Activated naive CD4-positive, alpha-beta T cell treated with anti-CD3 and anti-CD28 coated beads, Interleukin-2, amount 50 U/mL, for 24 hours (primary cell): ENCODE measurements at regions not wholly inside any gene's neighbourhood (a gene's known extent, or its start where the extent isn't known, plus 50 kb on each side); places are given as distances from the start of the nearest gene placed in this dataset.
"Not testable (repeated sequence)": the region's sequence is repeated elsewhere in the genome, so short reads cannot be mapped to it uniquely, and the experiment has no call there.

ENCODE experiments used
- H3K27ac Mint-ChIP-seq: one replicate; pipeline ENCODE4 v1.8.0; 2021; ENCODE audit warnings: mild to moderate bottlenecking, mixed read lengths
- H3K27me3 Mint-ChIP-seq: one replicate; pipeline ENCODE4 v1.8.0; 2021; ENCODE audit warnings: mixed read lengths
- H3K36me3 Mint-ChIP-seq: one replicate; pipeline ENCODE4 v1.8.0; 2021; ENCODE audit warnings: mixed read lengths
- H3K4me1 Mint-ChIP-seq: one replicate; pipeline ENCODE4 v1.8.0; 2021; ENCODE audit warnings: mixed read lengths
- H3K4me3 Mint-ChIP-seq: one replicate; pipeline ENCODE4 v1.8.0; 2021; ENCODE audit warnings: mild to moderate bottlenecking, mixed read lengths
- H3K9me3 Mint-ChIP-seq: one replicate; pipeline ENCODE4 v1.8.0; 2021; ENCODE audit warnings: mixed read lengths

DNA sequence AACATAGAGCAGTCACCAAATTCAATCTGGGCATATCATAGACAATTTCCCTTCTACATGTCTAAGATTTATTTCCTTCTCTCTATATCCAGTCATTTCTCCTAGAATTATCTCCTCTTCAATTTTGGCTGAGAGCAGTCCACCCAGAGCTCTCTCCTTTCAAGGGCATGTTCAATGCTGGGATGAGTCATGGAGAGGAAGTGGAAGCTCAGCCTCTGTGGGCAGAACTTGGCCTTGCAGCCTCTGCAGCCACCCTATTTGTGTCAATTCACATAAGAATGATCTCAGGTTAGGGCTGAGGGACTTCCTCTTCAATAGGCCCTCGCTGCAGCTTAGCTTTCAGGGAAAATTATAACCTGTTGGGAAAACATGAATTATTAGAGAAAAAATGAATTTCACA is 560.8 kb downstream of the POM121L12 start:
- no peak overlapping the region for H3K4me3 Mint-ChIP-seq

DNA sequence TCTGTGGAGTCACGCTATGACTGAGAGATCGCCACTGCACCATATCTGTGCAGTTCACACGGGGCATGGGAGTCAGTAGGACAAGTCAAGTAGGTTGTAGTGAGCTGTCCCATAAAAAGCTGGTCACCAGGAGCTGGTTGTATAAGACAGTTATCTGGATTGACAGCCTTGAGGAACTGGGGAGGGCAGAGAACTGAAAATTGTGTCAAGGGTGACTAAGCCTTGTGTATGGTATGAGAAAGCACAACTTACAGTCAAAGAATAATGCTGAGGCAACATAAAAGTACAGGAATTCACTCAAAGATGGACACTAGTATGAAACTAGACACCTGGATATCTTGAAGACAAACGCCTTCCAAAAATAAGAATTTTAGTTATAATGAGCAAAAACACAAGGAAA is 564.9 kb downstream of the POM121L12 start:
- Mint-ChIP-seq H3K36me3 (no peaks in the 10 kb centered on the region), H3K27ac (no peak overlapping the region), H3K4me3 (no peak overlapping the region), H3K9me3 (peaks cover 11% of the 10 kb centered on the region), H3K4me1 (no peaks in the 10 kb centered on the region), H3K27me3 (no peaks in the 10 kb centered on the region)

More for the DNA sequence above, 560.8 kb downstream of the POM121L12 start:
- H3K27ac Mint-ChIP-seq: no peak overlapping the region
- H3K9me3 Mint-ChIP-seq: peaks cover 11% of the 10 kb centered on the region
- no peaks in the 10 kb centered on the region for H3K27me3 Mint-ChIP-seq
- H3K36me3 Mint-ChIP-seq: no peaks in the 10 kb centered on the region
- H3K4me1 Mint-ChIP-seq: no peaks in the 10 kb centered on the region

DNA sequence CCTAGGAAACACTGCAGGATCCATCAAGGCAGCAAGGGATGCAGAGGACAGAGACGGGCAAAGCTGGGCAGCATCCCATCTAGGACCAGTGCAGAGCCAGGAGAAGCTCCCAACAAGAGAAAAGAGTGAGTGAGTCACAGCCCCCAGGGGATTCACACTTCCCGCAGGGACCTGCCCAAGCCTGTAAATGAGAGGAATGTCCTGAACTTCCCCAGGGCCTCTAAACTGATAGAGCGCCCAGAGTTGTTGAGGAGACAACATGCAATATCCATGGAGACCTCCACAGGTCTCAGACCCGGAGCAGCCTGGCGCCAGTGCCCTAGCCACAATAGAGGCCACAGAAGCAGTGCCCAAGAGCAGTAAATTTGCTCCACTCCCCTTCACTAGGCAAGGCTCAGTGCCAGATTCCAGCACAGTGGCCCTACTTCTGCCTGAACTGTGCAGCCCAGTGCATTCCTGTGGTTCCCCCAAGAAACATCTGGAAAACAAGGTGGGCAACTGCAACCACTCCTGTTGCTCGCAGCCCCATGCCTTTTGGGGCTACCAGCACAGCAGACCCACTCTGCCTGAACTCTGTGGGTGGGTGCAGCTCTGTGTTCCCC is 567.5 kb downstream of the POM121L12 start:
- no peaks in the 10 kb centered on the region for H3K27me3 Mint-ChIP-seq

DNA sequence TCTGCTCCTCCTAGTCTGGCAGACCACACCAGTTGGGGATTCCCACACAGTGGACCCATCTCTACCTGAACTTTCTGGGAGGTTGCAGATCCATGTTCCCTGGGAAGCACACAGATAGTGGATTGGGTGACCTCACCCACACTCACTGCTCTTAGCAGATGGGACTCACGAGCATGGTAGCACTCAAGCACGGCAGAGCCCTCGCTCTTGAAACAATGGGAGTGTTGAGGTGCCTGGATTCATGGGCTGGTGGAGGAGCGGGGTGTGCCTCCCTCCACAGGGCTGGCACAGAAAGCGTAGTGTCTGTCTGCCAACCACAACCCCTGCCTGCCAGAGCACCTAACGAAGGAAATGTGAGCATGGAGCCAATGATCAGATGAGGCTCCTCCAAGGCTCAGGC is 568.0 kb downstream of the POM121L12 start:
- Mint-ChIP-seq H3K4me1 (no peaks in the 10 kb centered on the region), H3K27me3 (no peaks in the 10 kb centered on the region), H3K27ac (no peak overlapping the region), H3K36me3 (no peaks in the 10 kb centered on the region), H3K9me3 (peaks cover 6% of the 10 kb centered on the region), H3K4me3 (no peak overlapping the region)

More for the DNA sequence above, 567.5 kb downstream of the POM121L12 start:
- H3K4me1 Mint-ChIP-seq: no peaks in the 10 kb centered on the region
- no peak overlapping the region for H3K27ac Mint-ChIP-seq
- peaks cover 9% of the 10 kb centered on the region for H3K9me3 Mint-ChIP-seq
- no peaks in the 10 kb centered on the region for H3K36me3 Mint-ChIP-seq
- no peak overlapping the region for H3K4me3 Mint-ChIP-seq

DNA sequence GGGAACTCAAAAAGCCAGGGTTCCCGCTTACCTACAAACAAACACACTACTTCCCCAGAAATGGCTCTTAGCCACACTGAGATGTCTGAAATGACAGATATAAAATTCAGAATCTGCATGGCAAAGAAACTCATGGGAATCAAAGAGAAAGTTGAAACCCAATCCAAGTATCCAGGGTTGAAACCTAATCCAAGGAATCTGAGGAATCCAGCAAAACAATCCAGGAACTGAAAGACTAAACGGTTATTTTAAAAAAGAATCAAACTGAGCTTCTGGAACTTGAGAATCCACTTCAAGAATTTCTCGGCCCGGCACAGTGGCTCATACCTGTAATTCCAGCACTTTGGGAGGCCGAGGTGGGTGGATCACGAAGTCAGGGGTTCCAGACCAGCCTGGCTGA is 568.8 kb downstream of the POM121L12 start:
- Mint-ChIP-seq H3K4me3 (no peak overlapping the region), H3K4me1 (no peaks in the 10 kb centered on the region), H3K27me3 (no peaks in the 10 kb centered on the region), H3K9me3 (peaks cover 7% of the 10 kb centered on the region), H3K36me3 (no peaks in the 10 kb centered on the region), H3K27ac (no peak overlapping the region)

DNA sequence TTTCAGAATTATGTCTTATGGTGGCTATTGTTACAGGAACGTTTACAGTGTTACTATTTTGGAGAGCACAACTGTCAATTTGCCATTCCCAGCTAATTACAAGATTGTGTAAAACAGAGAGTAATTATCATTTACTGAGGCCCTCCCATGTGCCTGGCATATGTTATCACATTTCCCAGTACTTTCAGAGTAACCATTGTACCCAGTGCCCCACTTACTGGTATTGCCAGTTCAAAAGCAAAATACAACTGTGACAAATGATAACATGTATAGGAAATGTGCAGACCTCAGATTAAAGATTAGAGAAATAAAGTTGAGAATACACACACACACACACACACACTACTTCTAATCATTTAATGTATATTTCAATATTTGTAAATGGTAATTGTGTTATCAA is 572.5 kb downstream of the POM121L12 start:
- H3K27ac Mint-ChIP-seq: no peak overlapping the region
- H3K4me3 Mint-ChIP-seq: no peak overlapping the region
- no peaks in the 10 kb centered on the region for H3K27me3 Mint-ChIP-seq
- H3K36me3 Mint-ChIP-seq: no peaks in the 10 kb centered on the region
- peaks cover 14% of the 10 kb centered on the region for H3K9me3 Mint-ChIP-seq
- H3K4me1 Mint-ChIP-seq: no peaks in the 10 kb centered on the region

DNA sequence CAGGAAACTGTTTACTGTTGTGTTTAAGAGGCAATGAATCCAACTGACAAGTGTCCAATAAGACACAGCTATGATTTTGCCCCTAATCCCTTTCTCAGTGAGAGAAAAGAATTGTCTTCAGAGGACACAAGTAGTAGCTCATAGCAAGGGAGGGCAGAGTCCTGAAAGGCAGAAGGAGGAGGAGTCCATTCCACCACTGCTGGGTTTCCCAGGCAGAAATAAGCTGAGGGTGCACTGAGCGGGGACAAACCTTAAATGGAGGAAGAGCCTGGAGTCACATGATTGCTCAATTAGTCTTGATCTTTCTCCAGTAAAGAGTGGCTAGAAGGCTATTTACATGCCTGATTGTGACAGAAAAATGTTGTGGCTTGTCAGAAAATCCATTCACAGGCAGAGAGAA is 573.8 kb downstream of the POM121L12 start:
- Mint-ChIP-seq H3K27ac (no peak overlapping the region), H3K4me1 (no peaks in the 10 kb centered on the region), H3K9me3 (peaks cover 19% of the 10 kb centered on the region), H3K4me3 (no peak overlapping the region), H3K27me3 (no peaks in the 10 kb centered on the region), H3K36me3 (no peaks in the 10 kb centered on the region)

DNA sequence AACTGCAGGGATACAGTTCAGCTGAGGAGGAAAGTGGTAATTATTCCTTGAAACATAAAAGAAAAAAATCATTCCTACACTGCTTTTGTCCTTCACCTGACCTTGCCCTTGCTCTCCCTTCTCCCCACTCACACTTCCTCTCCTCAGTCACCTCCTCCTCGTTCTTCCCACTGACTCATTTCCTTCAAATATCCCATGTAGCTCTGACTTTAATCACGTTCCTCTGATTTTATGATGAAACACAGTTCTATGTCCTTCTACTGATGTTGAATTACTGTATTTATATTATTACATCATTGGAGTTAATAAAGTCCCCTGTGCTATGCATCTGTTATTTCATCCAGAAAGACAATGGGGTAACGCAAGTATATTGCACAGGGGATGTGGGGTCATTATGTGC is 575.6 kb downstream of the POM121L12 start:
- Mint-ChIP-seq H3K4me1 (no peaks in the 10 kb centered on the region), H3K4me3 (no peak overlapping the region), H3K36me3 (no peaks in the 10 kb centered on the region), H3K27me3 (no peaks in the 10 kb centered on the region), H3K27ac (no peak overlapping the region), H3K9me3 (peaks cover 19% of the 10 kb centered on the region)

DNA sequence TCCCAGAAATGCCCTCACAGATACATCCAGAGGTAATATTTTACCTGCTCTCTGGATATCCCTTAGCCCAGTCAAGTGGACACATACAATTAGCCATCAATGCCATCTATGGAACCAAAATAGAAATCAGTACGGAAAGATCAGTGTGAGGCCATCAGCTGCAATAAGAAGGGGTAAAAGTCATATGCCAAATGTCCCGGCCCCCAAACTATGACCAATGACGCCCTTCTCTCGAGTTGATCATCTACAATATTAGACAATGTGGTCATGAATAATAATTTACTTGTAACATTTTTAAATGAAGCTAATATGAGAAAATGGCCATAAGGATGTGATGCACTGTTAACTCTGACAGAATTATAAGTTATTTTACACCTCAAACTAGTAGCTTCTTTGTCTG is 588.9 kb downstream of the POM121L12 start:
- peaks cover 5% of the 10 kb centered on the region for H3K9me3 Mint-ChIP-seq

DNA sequence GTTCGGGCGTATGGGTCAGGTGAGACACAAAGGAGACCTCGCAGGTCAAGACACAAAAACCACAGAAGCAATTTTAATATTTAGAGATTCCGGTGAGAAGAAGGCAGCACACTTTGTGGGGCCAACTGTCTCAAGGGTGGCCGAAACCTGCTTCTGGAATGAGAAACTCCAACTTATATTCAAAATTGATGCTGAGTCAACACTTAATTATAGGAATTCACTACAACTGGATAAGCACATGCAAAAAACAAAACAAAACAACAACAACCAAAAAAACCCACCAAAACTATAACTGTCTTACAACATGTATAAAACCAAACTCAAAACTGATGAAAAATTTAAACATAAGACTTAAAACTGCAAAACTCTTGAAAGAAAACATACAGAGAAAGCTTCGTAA is 593.3 kb downstream of the POM121L12 start:
- Mint-ChIP-seq H3K27ac (no peak overlapping the region), H3K4me3 (no peak overlapping the region), H3K27me3 (no peaks in the 10 kb centered on the region), H3K9me3 (peaks cover 5% of the 10 kb centered on the region), H3K36me3 (no peaks in the 10 kb centered on the region), H3K4me1 (no peaks in the 10 kb centered on the region)

More for the DNA sequence above, 588.9 kb downstream of the POM121L12 start:
- H3K27ac Mint-ChIP-seq: no peak overlapping the region
- no peaks in the 10 kb centered on the region for H3K27me3 Mint-ChIP-seq
- no peaks in the 10 kb centered on the region for H3K4me1 Mint-ChIP-seq
- H3K36me3 Mint-ChIP-seq: no peaks in the 10 kb centered on the region
- H3K4me3 Mint-ChIP-seq: no peak overlapping the region

DNA sequence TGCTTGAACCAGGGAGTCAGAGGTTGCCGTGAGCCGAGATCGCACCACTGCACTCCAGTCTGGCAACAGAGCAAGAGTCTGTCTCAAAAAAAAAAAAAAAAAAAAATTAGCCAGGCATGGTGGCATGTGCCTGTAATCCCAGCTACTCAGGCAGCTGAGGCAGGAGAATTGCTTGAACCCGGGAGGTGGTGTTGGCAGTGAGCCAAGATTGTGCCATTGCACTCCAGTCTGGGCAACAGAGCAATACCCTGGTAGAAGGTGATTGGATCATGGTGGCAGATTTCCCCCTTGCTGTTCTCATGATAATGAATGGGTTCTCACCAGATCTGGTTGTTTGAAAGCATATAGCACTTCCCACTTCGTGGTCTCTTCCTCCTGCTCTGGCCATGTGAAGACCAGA is 599.8 kb downstream of the POM121L12 start:
- H3K36me3 Mint-ChIP-seq, H3K27ac Mint-ChIP-seq, H3K27me3 Mint-ChIP-seq, H3K9me3 Mint-ChIP-seq, H3K4me1 Mint-ChIP-seq, H3K4me3 Mint-ChIP-seq: not testable (repeated sequence)

DNA sequence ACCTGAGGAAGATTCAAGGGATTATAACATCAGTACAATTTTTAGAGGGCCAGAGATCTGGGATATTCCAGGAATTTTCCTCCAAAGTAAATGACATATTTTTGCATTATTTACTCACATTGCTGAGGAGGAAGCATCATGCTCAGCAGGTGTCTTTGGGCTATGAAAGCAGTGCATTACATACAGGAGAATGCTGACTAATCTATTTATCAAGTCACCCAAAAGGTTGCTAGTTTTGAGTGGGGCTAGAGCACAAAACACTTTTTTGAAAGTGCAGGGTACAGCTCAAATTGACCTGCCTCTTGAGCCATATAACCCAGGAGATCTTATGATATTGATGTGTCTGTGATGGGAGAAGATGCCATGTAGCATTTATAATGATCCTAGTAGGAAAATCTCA is 603.1 kb downstream of the POM121L12 start:
- Mint-ChIP-seq H3K9me3 (peaks cover 9% of the 10 kb centered on the region), H3K36me3 (no peaks in the 10 kb centered on the region), H3K4me3 (no peak overlapping the region), H3K27ac (no peak overlapping the region), H3K27me3 (no peaks in the 10 kb centered on the region), H3K4me1 (no peaks in the 10 kb centered on the region)

DNA sequence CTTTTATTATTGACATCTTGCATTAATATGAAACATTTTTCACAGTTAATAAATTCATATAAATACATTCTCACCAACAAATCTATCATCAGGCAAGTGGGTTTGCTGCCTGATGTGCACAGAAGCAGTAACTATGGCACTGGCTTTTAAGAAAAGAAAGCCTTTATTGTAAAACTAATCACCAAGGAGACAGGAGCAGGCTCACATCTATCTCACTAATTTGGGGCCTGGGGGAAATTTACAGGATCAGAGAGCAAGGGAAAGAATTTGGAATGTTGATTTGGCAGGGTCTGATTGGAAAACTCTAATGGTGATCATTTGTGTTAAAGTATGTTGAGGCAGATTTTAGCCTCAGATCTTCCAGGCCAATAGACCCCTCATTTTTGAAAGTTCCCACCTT is 605.7 kb downstream of the POM121L12 start:
- Mint-ChIP-seq H3K27ac (no peak overlapping the region), H3K9me3 (peaks cover 14% of the 10 kb centered on the region), H3K4me1 (no peaks in the 10 kb centered on the region), H3K27me3 (no peaks in the 10 kb centered on the region), H3K36me3 (no peaks in the 10 kb centered on the region), H3K4me3 (no peak overlapping the region)

DNA sequence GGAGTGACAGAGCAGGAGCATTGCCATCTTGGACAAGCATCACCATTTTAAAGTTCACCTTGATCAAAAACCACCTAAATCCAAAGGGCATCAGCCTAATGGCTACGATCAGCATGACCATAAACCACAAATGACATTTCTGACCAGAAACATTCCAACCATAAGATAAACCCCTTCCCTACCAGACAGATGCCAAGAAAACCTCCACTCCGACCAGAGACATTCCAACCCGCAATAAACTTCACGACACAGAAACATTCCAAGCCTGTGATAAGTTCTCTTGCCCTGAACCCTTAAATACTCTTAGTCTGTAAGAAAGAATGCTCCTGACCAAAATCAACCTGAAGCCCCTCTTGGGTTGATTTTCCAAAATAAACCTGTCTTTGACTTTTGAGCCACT is 606.9 kb downstream of the POM121L12 start:
- H3K36me3 Mint-ChIP-seq: no peaks in the 10 kb centered on the region
- H3K9me3 Mint-ChIP-seq: peaks cover 16% of the 10 kb centered on the region
- no peaks in the 10 kb centered on the region for H3K27me3 Mint-ChIP-seq

DNA sequence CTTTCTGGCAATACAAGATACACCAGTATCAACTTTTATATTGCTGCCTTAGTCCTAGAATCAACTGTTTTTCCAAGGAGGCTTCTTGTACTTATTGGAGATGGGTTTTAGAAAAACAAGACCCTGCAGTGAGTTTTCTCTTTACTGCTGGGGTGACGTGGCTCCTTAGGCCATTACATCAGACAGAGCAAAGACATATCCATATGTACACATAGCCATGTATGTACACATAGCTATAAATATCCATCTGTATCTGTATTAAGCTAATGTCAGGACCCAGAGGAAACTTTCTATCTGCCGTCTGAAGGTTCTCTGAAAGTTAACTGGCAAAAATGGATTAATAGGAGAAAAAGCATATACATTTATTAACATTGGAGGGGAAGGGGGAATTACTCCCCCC is 607.4 kb downstream of the POM121L12 start:
- no peaks in the 10 kb centered on the region for H3K4me1 Mint-ChIP-seq
- no peaks in the 10 kb centered on the region for H3K27me3 Mint-ChIP-seq
- H3K4me3 Mint-ChIP-seq: no peak overlapping the region
- H3K9me3 Mint-ChIP-seq: peaks cover 16% of the 10 kb centered on the region
- no peak overlapping the region for H3K27ac Mint-ChIP-seq
- H3K36me3 Mint-ChIP-seq: no peaks in the 10 kb centered on the region

More for the DNA sequence above, 606.9 kb downstream of the POM121L12 start:
- Mint-ChIP-seq H3K4me3 (no peak overlapping the region), H3K4me1 (no peaks in the 10 kb centered on the region), H3K27ac (no peak overlapping the region)

DNA sequence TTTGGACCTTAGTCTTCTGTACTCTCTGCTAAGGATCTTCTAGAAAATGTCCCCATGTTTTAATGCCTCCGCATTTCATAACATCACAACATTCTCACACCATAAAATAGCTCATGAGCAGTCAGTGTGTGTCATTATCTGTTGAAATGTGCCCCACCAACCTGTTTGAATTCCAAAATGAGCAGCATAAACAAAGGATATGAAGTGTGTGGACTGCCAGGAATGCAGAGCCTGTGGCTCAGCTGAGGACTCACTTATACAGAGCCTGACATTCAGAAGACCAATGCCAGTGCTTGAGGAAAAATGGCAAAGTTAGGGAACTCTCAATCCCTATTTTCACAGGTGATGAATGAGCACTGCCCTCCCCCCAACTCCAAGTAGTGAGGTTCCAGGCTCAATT is 621.4 kb downstream of the POM121L12 start:
- Mint-ChIP-seq H3K27ac (no peak overlapping the region), H3K36me3 (no peaks in the 10 kb centered on the region), H3K9me3 (peaks cover 4% of the 10 kb centered on the region), H3K4me1 (no peaks in the 10 kb centered on the region), H3K4me3 (no peak overlapping the region), H3K27me3 (no peaks in the 10 kb centered on the region)

DNA sequence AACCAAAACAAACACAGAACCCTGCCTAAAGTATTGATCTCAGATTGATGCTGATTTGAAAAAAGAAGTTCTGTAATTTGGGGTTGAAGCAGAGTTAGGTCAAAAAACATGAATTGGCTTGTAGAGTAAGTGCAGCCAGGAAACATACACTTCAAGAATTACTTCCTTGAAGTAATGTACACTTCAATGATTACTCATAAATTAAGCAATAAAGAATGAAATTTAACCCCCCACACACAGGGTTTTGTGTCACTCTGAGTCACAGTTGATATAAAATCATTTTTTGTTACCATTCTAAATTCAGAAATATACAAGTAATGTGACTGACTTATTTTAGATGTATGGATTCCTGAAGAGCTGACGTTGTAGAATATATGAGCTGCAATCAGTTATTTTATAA is 622.2 kb downstream of the POM121L12 start:
- Mint-ChIP-seq H3K36me3 (no peaks in the 10 kb centered on the region), H3K27me3 (no peaks in the 10 kb centered on the region), H3K4me3 (no peak overlapping the region), H3K4me1 (no peaks in the 10 kb centered on the region), H3K27ac (no peak overlapping the region), H3K9me3 (peaks cover 4% of the 10 kb centered on the region)
